Activated CD4-positive, alpha-beta T cell treated with anti-CD3 and anti-CD28 coated beads, Interleukin-2, amount 10 ng/mL, durations not matched to agents 7 days and 5 days (primary cell): ENCODE measurements at regions not wholly inside any gene's neighbourhood (a gene's known extent, or its start where the extent isn't known, plus 50 kb on each side); places are given as distances from the start of the nearest gene placed in this dataset.

Experiments
- CTCF ChIA-PET: fragments of 350-600 bp; sonication (Branson Sonifier 250); formaldehyde crosslinking; loops from one replicate; lab custom pipeline; 2021; ENCODE audit warnings: antibody characterized with exemption; lab: Charles Lee
- POLR2A ChIA-PET: fragments of 350-600 bp; sonication (Branson Sonifier 250); formaldehyde crosslinking; loops from one replicate; lab custom pipeline; 2021; ENCODE audit warnings: antibody characterized with exemption; lab: Charles Lee
- DNase-seq: peaks from one replicate; pipeline ENCODE4 v3.0.0-alpha.2; 2020
- H3K27ac Mint-ChIP-seq: one replicate; pipeline ENCODE4 v1.8.0; 2021; ENCODE audit warnings: mild to moderate bottlenecking, moderate library complexity, mixed read lengths
- H3K27me3 Mint-ChIP-seq: one replicate; pipeline ENCODE4 v1.8.0; 2021; ENCODE audit warnings: mixed read lengths
- H3K36me3 Mint-ChIP-seq: one replicate; pipeline ENCODE4 v1.8.0; 2021; ENCODE audit warnings: low read depth, mixed read lengths
- H3K4me1 Mint-ChIP-seq: one replicate; pipeline ENCODE4 v1.8.0; 2021; ENCODE audit warnings: mixed read lengths
- H3K4me3 Mint-ChIP-seq: one replicate; pipeline ENCODE4 v1.8.0; 2021; ENCODE audit warnings: mild to moderate bottlenecking, moderate library complexity, mixed read lengths
- H3K9me3 Mint-ChIP-seq: one replicate; pipeline ENCODE4 v1.8.0; 2021; ENCODE audit warnings: mixed read lengths

GRCh38 chr16:85466304-85466700, 146.8 kb upstream of the GSE1 start:
- Mint-ChIP-seq H3K9me3 (no peaks in the 10 kb centered on the region), H3K4me3 (no peak overlapping the region), H3K27ac (no peak overlapping the region), H3K27me3 (peaks cover 27% of the 10 kb centered on the region), H3K4me1 (peaks cover 2% of the 10 kb centered on the region), H3K36me3 (no peaks in the 10 kb centered on the region)
- POLR2A ChIA-PET = no interaction called here
- DNase-seq = no peak
- CTCF ChIA-PET = interaction anchor here (0.8 kb wide), 1 partner anchor 38 kb away, joined by 3 read pairs; no protein-coding TSS in a partner anchor

GRCh38 chr16:85466989-85467388, 146.1 kb upstream of the GSE1 start:
- Mint-ChIP-seq H3K9me3 (no peaks in the 10 kb centered on the region), H3K27ac (no peak overlapping the region), H3K36me3 (no peaks in the 10 kb centered on the region), H3K4me3 (no peak overlapping the region), H3K4me1 (peaks cover 2% of the 10 kb centered on the region), H3K27me3 (peaks cover 20% of the 10 kb centered on the region)
- DNase-seq = no peak
- POLR2A ChIA-PET = no interaction called here
- CTCF ChIA-PET = no interaction called here

GRCh38 chr16:85469929-85470590, 143.1 kb upstream of the GSE1 start:
- peaks cover 4% of the 10 kb centered on the region for H3K27me3 Mint-ChIP-seq
- H3K4me3 Mint-ChIP-seq = no peak overlapping the region
- no peaks in the 10 kb centered on the region for H3K9me3 Mint-ChIP-seq
- H3K4me1 Mint-ChIP-seq = no peaks in the 10 kb centered on the region
- no peak for DNase-seq
- CTCF ChIA-PET = interaction anchor here (0.9 to 1.4 kb wide), 3 partner anchors 16 to 85 kb away, joined by 3 read pairs; no protein-coding TSS in a partner anchor
- no peak overlapping the region for H3K27ac Mint-ChIP-seq
- H3K36me3 Mint-ChIP-seq = no peaks in the 10 kb centered on the region
- POLR2A ChIA-PET = no interaction called here

GRCh38 chr16:85470873-85471272, 142.2 kb upstream of the GSE1 start:
- CTCF ChIA-PET = interaction anchor here (0.9 to 1.4 kb wide), 3 partner anchors 15 to 84 kb away, joined by 3 read pairs; no protein-coding TSS in a partner anchor
- no peak for DNase-seq
- Mint-ChIP-seq H3K4me1 (no peaks in the 10 kb centered on the region), H3K4me3 (no peak overlapping the region), H3K27me3 (no peaks in the 10 kb centered on the region), H3K9me3 (no peaks in the 10 kb centered on the region), H3K27ac (no peak overlapping the region), H3K36me3 (no peaks in the 10 kb centered on the region)
- POLR2A ChIA-PET = no interaction called here

GRCh38 chr16:85471469-85472431, 141.4 kb upstream of the GSE1 start:
- Mint-ChIP-seq H3K27ac (no peak overlapping the region), H3K9me3 (no peaks in the 10 kb centered on the region), H3K4me1 (no peaks in the 10 kb centered on the region), H3K4me3 (no peak overlapping the region), H3K27me3 (no peaks in the 10 kb centered on the region), H3K36me3 (no peaks in the 10 kb centered on the region)
- ChIA-PET CTCF (no interaction called here), POLR2A (no interaction called here)
- DNase-seq = no peak

GRCh38 chr16:85472514-85472913, 140.6 kb upstream of the GSE1 start:
- H3K9me3 Mint-ChIP-seq = no peaks in the 10 kb centered on the region
- POLR2A ChIA-PET = no interaction called here
- CTCF ChIA-PET = interaction anchor here (1.1 kb wide), 1 partner anchor 22 kb away, joined by 3 read pairs; no protein-coding TSS in a partner anchor
- H3K36me3 Mint-ChIP-seq = no peaks in the 10 kb centered on the region
- H3K4me1 Mint-ChIP-seq = no peaks in the 10 kb centered on the region
- H3K4me3 Mint-ChIP-seq = no peak overlapping the region
- no peaks in the 10 kb centered on the region for H3K27me3 Mint-ChIP-seq
- H3K27ac Mint-ChIP-seq = no peak overlapping the region
- DNase-seq = no peak

GRCh38 chr16:85473323-85473722, 139.8 kb upstream of the GSE1 start:
- CTCF ChIA-PET = interaction anchor here (1.0 to 1.1 kb wide), 2 partner anchors 8 to 21 kb away, joined by 3 read pairs; no protein-coding TSS in a partner anchor
- Mint-ChIP-seq H3K36me3 (no peaks in the 10 kb centered on the region), H3K27me3 (no peaks in the 10 kb centered on the region), H3K4me1 (no peaks in the 10 kb centered on the region), H3K4me3 (no peak overlapping the region), H3K9me3 (no peaks in the 10 kb centered on the region), H3K27ac (no peak overlapping the region)
- DNase-seq = no peak
- POLR2A ChIA-PET = no interaction called here

- Mint-ChIP-seq H3K9me3 (no peaks in the 10 kb centered on the region), H3K4me3 (no peak overlapping the region), H3K27me3 (no peaks in the 10 kb centered on the region), H3K4me1 (no peaks in the 10 kb centered on the region), H3K27ac (no peak overlapping the region), H3K36me3 (no peaks in the 10 kb centered on the region)
- no peak for DNase-seq
- CTCF ChIA-PET = interaction anchor here (1.0 kb wide), 1 partner anchor 9 kb away, joined by 3 read pairs; no protein-coding TSS in a partner anchor
- POLR2A ChIA-PET = no interaction called here
Measured at GRCh38 chr16:85473909-85474620, 139.1 kb upstream of the GSE1 start.

GRCh38 chr16:85474621-85475217, 138.4 kb upstream of the GSE1 start:
- no peak for DNase-seq
- H3K4me3 Mint-ChIP-seq = no peak overlapping the region
- H3K4me1 Mint-ChIP-seq = no peaks in the 10 kb centered on the region
- H3K9me3 Mint-ChIP-seq = no peaks in the 10 kb centered on the region
- no peak overlapping the region for H3K27ac Mint-ChIP-seq
- ChIA-PET CTCF (interaction anchor here (0.7 to 1.0 kb wide), 2 partner anchors 10 to 118 kb away, joined by 3 to 4 read pairs; no protein-coding TSS in a partner anchor), POLR2A (no interaction called here)
- H3K27me3 Mint-ChIP-seq = no peaks in the 10 kb centered on the region
- no peaks in the 10 kb centered on the region for H3K36me3 Mint-ChIP-seq

- DNase-seq = no peak
- Mint-ChIP-seq H3K27ac (no peak overlapping the region), H3K9me3 (no peaks in the 10 kb centered on the region), H3K36me3 (no peaks in the 10 kb centered on the region), H3K27me3 (no peaks in the 10 kb centered on the region), H3K4me1 (no peaks in the 10 kb centered on the region), H3K4me3 (no peak overlapping the region)
- CTCF ChIA-PET = interaction anchor here (0.7 kb wide), 1 partner anchor 118 kb away, joined by 4 read pairs; no protein-coding TSS in a partner anchor
- POLR2A ChIA-PET = no interaction called here
Measured at GRCh38 chr16:85475233-85475632, 137.9 kb upstream of the GSE1 start.

GRCh38 chr16:85475691-85476300, 137.3 kb upstream of the GSE1 start:
- H3K4me3 Mint-ChIP-seq = no peak overlapping the region
- no peaks in the 10 kb centered on the region for H3K4me1 Mint-ChIP-seq
- no peak overlapping the region for H3K27ac Mint-ChIP-seq
- no peaks in the 10 kb centered on the region for H3K27me3 Mint-ChIP-seq
- DNase-seq = no peak
- CTCF ChIA-PET = interaction anchor here (0.7 to 1.7 kb wide), 3 partner anchors 11 to 117 kb away, joined by 3 to 4 read pairs (median 4); no protein-coding TSS in a partner anchor
- POLR2A ChIA-PET = no interaction called here
- no peaks in the 10 kb centered on the region for H3K36me3 Mint-ChIP-seq
- no peaks in the 10 kb centered on the region for H3K9me3 Mint-ChIP-seq

GRCh38 chr16:85476389-85476788, 136.7 kb upstream of the GSE1 start:
- Mint-ChIP-seq H3K27ac (no peak overlapping the region), H3K27me3 (no peaks in the 10 kb centered on the region), H3K9me3 (no peaks in the 10 kb centered on the region), H3K4me1 (no peaks in the 10 kb centered on the region), H3K36me3 (no peaks in the 10 kb centered on the region), H3K4me3 (no peak overlapping the region)
- ChIA-PET POLR2A (no interaction called here), CTCF (interaction anchor here (0.6 to 1.7 kb wide), 3 partner anchors 11 to 180 kb away, joined by 3 to 4 read pairs (median 4); no protein-coding TSS in a partner anchor)
- DNase-seq = no peak
